ENCODE measurements at regions not wholly inside any gene's neighbourhood (a gene's known extent, or its start where the extent isn't known, plus 50 kb on each side); places are given as distances from the start of the nearest gene placed in this dataset.

DNA sequence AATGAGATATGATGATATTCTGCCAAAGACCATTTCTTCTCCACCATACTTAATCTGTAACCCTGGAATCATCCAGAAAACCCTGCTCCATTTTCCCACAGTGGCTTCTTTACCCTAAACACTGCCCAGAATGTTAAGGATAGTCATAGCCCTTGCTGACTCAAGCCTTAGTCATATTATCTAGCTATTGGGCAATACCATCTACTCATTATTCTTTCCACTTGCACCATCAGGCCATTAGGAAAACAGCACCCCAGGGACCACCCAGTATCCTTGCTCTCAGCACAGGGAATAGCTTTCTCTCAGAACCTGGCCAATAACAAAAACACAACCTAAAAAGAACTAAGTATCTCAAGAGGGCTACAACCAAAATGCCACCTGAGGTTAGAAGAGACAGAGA, 445.7 kb upstream of the SLC14A2 start:
- DNase-seq: peak; percentile 93

DNA sequence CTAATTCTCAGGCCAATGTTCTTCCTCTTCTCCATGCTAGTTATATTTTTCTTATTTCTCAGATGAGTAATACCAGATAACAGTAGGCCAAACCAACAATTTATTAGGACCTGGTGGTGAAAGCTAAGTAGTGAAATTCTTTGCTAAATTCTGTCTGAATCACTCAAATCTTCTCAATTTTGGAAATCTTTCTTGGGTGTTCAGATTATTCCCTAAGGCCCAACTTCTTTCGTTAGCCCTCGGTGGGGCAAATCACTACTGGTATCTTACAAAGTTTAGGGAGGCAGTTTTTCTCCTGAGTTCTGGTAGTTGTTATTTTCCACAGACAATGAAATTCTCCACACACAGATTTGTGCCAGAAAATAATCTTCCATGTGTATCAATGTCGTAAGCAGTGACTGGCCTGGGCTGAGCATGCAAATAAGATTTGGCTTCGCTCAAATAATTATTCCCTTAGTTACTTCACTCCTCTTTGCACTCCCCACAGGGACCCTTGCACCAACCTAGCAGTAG, 443.5 kb upstream of the SLC14A2 start:
- peak; percentile 55 for DNase-seq

DNA sequence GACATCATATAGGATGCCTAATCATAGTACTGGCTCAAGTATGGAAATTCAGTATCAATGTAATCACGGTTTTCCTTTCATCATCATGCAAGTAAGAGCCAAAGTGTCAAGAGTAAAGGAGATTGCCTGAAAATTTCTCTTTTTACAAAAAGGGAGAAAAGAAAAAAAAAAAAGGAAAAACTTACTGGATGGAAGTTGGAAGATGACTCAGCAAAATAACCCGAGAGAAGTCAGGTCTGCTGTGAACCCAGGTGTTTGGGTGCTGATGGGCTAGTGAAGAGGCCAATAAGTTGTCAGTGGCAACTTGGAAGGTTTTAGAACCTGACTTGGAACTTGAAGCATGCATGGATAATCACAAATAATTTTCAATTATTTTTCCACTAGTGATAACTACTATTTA, 441.9 kb upstream of the SLC14A2 start:
- no peak for DNase-seq

DNA sequence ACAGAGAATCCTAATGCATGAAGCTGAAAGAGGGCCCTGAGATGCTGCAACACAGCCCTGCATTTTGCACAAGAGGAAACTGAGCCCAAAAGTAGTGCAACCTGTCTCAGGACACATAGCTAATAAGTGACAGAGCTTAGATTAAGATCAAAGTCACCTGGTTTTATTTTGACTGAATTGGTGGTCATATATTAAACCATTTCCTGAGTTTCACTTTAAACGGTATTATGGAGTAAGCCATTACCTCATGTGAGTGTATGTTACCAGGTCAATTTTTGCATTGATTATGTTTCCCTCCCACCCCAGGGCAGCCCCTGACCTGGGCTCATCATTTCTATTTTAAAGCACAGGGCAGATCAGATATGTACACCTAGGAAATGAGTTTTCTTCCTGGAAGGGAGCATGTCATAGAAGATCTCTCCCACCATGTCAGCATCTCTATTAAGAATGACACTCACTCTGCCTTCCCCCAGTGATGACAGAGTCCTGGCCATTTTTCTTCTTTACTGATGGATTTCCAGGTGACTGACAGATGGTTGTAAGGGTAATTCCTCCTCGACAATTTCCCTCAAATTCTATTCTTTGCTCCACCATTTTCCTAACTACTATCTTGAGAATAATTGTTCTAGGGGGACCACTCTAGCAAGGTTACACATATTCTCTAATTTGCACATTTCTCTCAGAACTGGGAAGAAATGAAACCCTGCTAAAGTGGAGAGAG, 441.3 kb upstream of the SLC14A2 start:
- no peak for DNase-seq

DNA sequence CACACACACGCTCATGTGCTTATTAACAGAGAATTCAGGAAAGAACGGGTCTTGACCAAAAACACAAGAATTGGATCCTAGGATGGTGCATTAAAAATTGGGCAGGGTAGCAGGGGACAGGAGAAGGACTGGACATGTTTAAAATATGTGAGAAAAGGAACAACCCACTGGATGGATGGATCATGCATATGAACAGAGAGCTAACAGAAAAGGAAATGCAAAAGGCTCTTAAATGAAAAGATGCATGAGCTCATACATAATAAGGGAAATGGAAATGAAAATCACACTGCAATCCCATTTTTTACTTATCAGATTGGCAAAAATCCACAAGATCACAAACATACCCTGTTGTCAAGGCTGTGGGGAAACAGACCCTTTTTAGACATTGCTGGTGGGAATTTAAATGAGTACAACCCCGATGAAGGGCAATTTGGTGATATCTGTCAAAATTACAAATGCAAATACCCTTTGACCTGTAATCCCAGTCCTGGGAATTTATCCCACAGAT, 440.6 kb upstream of the SLC14A2 start:
- no peak for DNase-seq

DNA sequence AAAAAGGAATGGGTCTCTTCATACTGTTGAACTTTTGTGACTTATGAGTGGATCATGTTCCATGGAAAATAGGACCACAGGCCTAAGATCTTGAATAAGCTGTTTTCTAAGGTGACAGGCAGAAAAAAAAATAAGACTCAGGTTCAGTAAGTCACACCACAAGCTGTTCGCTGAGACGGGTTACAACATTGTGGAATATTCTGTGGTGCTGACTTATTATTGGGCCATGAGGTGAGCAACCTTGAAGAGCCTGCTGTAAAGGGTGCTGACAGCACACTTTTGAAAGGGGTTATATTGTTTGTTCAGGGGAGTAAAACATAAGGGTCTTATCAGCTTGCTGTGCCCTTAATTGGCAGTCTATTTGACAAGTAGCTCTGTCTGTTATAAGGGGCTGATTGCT, 439.8 kb upstream of the SLC14A2 start:
- no peak for DNase-seq

DNA sequence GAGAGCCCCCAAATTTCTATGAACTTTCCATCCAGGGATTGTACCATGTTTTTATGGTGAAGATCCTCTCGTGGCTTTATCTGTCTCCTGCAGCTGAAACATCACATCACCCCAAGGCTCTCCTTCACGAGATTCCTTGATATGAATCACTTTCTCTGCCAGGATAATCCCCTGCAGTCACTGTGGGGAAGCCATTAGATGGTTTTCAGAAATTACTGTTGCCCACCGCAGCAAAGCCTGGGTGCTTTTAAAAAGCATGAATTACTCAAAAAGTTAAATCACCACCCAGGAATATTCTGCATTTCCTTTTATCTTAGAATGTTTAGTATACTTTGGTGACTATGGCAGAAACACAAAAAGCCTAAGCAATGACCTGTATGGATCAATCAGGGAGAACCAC, 428.4 kb upstream of the SLC14A2 start:
- no peak for DNase-seq

DNA sequence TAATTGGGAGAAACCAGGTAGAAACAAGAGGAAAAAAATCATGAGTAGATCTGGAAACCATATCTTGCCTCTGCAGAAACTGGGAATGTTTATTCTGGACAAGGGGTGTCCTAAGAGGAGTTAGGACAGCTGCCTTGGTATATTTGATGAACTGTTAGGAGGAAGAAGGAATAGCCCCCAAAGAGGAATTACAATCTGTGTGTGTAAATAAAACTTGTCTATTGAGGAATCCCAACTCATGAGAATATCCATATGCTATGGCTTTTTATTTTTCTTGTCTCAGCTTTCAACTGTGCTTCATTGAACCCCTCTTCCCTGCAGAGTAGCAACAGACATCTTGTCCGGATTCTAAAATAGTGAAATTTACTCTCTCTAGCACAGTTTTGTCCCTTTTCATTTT, 423.5 kb upstream of the SLC14A2 start:
- no peak for DNase-seq

DNA sequence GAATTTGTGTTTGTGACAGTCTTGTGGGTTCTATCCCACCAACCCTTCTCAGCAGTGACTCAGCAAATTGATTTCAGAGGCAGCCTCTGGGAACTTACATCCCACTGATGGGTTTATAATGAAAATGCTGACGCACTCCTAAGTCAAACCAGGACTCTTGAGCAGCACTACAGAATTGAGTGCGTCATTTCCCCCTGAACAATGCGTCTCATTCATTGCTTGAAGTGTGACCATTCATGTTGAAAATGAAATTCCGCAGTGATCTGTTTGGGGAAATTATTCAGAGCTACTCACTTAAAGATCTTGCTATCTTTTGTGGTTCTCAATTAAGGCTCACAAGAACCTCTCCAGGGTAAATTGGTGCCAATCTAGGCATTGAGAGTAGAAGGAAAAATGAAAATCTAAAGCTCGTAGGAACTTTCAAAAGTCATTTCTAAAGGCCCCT, 417.7 kb upstream of the SLC14A2 start:
- DNase-seq: peak; percentile 79

DNA sequence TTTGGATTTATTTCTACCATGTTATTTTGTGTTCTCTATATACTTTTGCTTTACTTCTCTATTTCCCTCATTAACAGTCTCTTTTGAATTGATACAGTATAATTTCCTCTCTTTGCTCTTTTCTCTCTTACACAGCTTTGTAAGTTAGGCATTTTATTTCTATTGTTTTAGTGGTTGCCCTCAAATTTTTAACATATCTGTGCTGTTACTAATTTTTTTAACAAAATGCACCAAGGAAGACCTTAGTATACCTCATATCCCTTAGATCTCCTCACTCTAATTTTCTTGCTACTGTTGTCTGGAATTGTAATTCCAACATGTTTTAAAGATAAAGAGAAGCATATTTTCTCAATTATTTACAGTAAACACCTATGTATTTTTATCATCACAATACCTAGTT, 416.8 kb upstream of the SLC14A2 start:
- DNase-seq: peak; percentile 41

DNA sequence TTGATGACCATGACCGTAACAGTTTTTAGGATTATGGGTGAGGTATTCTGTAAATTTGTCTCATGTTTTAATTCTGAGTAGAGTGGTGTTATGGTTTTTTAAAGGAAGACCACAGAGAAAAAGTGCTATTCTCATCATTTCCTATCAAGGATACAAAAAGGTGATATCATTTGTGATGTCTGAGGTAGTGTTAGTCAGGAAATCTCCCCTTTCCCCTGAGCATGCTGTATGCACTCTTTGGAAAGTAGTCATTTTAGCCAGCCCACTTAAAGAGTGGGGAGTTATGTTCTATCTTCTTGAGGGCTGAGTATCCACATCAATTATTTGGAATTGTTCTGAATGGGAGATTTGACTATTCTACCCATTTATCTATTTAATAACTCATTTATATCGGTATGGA, 414.2 kb upstream of the SLC14A2 start:
- no peak for DNase-seq

DNA sequence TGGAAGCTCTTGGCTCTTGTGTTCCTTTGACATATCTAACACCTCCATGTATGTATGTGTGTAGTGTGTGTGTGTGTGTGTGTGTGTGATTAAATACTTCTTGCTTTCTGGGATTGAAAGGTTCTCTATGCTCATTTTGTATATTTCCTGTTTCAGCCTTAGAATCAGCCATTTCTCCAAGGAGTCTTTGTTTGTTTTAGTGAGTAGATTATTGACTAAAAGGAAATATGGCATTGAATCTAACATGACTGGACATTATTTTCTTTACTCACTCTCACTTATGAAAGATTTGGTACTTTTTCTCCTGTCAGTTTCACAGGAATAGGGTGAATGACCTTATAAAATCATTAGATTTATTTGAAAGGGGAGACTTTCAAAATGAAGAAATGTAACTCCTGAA, 413.8 kb upstream of the SLC14A2 start:
- peak; percentile 32 for DNase-seq

DNA sequence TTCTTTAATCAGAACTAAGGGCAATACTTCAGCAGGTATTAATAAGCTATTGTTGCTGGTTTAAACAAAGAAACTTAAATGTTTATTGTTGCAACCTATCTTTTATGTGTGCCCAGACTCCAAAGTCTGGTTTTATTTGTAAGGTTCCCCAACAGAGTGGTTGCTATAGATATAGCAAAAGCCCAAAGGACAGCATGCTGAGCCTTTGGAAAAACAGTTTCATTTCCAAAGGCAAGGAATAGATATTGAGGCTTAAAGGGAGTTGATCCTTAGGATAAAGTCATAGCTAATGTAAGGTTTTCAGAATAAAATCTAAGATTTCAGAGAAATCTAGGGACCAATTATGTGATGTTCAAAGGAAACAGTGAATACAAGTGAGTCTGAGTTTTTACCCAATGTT, 413.2 kb upstream of the SLC14A2 start:
- no peak for DNase-seq

DNA sequence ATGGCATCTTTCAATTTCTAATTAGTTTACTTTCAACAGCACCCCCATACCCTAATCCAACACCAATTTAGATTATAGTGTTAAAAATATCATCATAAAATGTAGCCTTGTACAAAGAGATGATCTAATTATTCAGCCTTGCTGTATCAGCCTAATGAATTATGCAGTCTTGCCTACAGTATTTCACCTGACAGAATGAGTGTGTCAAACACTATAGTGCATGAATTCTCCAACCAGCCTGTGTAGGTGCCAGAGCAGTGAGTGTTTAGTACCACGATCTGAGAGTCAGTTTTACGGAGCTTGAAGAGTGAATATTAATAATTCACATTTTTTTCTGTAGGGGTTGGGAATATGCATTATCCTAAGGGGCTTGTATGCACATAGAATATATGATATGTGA, 411.6 kb upstream of the SLC14A2 start:
- DNase-seq: no peak

DNA sequence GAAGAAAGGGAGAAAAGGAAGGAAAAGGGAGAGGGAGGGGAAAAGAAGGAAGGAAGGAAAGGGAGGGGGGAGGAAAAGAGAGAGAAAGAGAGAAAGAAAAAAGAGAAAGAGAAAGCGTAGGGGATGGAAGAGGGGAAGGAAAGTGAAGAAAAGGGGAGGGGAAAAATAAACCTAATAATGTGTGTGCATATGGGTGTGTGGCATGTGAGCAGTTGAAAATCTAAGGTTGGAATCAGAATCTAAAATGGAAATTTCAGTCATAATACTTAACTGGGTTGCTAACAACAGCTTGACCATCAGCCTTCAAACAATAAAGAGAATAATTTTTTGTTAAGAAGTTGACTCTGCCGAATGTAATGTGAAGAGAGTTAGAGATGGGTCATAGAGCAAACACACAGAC, 407.9 kb upstream of the SLC14A2 start:
- DNase-seq: no peak

DNA sequence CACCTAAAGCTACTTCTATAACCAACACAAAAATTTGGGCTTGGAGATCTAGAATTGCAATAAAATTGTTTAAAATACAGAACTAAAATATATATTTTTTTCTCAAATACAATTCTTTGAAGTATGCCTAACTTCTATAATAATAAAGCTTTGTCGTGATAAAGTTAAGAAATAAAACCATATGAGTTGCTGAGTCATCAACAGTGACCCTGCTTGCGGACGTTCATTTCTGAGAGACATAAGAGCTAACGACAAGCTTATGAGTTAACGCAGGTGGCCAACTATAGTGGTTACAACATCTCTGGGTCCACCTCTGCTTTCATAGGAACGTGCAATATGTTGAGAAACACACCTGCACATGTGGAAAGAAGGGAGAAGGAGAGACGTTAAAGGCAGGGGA, 407.1 kb upstream of the SLC14A2 start:
- DNase-seq: no peak

DNA sequence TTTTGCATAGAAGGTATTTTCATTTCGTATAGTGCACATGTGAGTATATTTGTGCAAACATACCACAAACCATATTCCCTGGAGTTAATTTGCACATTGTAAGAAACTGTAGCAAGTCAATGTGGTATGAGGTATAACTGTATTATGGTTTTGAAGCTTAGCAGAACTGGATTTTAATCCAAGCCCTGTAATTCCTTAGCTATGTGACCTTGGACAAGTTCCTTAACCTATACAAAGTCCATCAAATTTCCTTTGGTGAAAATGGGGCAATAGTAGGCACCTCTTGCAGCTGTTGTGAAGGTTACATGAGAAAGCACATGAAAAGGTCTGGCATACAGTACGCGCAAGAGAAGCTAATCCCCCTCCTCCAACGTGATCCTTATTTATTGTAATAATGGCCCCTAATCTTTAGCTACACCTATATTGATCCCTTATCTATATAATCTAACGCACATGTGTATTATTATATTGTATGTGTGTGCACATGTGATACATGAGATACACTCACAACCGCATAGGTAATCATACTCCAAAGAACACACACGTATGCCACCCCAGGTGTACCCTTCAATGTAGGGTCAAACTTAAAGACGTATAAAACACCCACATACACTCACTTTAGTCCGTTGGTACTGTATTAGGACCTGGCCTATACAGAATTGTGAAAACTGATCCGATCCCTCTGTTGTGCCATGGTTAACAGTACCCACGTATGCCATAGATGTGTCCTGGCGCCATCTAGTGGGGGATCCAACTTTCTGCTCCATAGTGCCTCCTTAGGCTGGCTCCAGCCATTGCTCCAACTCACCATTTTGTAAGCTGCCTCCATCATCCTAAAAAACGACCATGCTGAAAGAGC, 402.9 kb upstream of the SLC14A2 start:
- peak; percentile 75 for DNase-seq

DNA sequence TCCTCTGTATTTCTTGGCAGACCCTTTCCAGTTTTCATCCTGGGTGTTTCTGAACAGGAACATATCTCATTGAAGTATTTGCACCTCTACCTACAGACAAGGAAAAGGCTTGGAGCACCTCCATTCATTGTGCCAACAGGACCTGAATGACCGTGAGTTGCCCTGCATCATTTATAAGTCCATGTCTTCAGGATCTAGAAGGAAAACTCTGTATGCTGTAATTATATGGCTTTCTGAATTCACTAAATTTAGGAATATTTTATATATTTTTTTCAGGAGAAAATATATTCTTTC, 402.3 kb upstream of the SLC14A2 start:
- no peak for DNase-seq

DNA sequence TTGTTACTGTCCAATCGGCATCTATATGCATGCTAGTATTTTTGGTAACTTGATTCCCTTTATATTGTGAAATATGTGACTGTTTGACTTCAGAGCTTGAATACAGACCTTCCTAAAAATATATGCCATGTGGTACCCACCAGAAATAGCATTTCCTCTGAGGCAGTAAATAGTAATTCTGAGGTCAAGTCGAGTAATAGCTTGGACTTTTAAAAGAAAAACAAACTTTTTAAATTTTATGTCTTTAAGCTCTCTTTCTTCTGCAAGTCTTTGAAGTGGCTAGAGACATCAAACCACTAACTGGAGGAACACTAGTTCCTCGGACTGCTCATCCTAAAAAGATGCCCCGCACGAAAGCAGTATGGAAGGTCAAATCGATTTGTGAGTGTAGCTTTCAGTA, 396.8 kb upstream of the SLC14A2 start:
- no peak for DNase-seq

DNA sequence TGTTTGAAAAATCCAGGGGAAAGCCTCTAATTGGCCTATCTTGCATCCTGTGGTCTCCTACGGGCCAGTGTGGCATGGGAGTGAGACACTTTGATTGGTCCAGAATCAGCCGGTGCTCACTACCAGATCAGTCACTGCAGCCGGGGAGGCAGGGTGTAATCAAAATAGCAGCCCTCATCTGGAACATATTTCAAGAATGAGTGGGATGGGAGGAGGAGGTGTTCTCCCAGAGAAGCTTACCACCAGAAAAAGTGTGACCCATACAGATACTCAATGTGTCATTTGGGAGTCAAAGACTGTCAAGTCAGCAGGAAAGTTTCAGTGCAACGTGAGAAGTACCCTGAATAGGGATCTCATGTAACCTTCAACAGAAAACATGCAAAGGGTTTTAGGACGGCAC, 393.9 kb upstream of the SLC14A2 start:
- DNase-seq: peak; percentile 93

DNA sequence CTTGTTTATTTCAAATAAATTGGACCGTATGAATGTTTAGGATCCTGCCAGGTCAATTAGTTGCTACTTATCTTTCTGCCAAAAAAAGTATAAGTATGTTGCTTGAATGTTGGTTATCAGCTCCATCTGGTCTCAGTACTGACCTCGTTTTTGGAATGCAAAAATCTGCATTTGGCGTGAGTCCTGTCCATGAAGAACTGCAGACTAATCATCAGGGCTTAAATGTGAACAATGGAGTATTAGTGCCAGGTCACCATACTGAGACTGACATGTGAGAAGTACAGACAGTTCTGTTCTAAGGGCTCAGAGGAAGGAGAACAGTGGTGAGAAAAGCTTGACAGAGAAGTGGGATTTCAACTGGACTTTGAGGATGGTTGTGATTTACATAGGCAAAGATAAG, 393.1 kb upstream of the SLC14A2 start:
- no peak for DNase-seq

DNA sequence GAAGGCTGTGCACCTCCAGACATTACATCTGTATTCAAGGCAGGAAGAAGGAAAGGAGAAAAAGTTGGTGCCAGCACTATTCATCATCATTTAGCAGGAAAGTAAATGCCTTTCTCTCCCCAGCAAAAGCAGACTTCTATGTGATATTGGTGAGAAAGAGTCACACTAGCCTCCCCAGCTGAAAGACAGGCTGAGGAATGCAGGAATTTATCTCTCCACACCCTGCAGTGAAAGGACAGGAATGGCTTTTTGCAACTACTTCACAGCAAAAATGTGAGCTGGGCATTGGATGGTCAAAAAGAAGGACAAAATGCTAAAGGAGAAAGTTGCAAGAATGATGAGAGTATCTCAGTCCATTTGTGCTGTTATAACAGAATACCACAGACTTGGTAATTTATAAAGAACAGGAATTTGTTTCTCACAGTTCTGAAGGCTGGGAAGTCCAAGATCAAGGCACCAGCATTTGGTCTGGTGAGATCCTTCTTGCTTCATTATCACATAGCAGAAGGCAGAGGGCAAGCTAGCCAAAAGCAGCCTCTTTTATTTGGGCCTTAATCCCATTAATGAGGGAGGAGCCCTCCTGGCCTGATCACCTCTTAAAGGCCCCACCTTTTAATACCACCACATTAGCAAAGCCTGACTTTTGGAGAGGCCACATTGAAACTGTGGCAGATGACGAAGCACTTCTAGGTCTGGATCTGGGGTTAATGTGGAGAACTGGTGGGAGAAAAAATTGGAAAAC, 388.1 kb upstream of the SLC14A2 start:
- DNase-seq: peak; percentile 72

DNA sequence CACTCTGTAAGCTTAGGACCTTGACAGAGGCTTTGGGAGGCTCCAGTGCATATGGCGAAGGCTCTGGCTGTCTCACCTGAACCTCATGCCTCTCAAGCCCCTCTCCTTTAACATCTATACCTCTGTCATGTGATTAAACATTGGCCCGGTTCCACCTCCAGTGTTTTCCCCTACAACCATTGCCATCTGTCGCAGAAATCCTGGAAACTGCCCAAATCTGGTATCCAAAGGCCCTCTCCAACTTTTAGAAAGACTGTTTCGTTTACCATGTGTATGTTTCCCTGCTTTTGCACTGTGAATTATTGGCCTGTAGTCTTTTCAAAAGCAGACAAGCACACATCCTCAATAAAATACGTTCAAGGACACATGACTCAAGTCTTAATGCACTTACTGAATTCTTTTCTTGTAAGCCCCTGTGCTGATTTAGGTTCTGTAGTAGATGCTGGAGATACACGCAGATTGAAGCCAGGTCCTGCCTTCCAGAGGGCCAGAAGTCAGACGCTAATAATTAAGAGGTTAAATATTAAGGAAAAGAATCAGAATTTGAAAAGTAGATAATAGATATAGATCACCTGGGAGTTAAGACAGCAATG, 386.4 kb upstream of the SLC14A2 start:
- no peak for DNase-seq

Measured in fibroblast of skin of back (primary cell).